HG03575 (cell line): ENCODE measurements at regions not wholly inside any gene's neighbourhood (a gene's known extent, or its start where the extent isn't known, plus 50 kb on each side); places are given as distances from the start of the nearest gene placed in this dataset.
"Not testable (repeated sequence)": the region's sequence is repeated elsewhere in the genome, so short reads cannot be mapped to it uniquely, and the experiment has no call there.

ENCODE experiments used
- ATAC-seq: cut with Tn5 transposase; IDR thresholded peaks from one replicate; pipeline ENCODE4 v1.9.1; 2021; ENCODE audit not compliant: unreplicated experiment, insufficient number of reproducible peaks, low FRiP score; ENCODE audit errors: extremely low read depth

- ATAC-seq: not testable (repeated sequence)
Observed at GRCh38 chr2:150323071-150323470, 164.4 kb downstream of the RND3 start.

GRCh38 chr2:150320608-150321007, 166.9 kb downstream of the RND3 start:
- no peak for ATAC-seq

GRCh38 chr2:150319658-150320555, 167.6 kb downstream of the RND3 start:
- ATAC-seq: no peak

GRCh38 chr2:150319085-150319484, 168.4 kb downstream of the RND3 start:
- no peak for ATAC-seq

DNA sequence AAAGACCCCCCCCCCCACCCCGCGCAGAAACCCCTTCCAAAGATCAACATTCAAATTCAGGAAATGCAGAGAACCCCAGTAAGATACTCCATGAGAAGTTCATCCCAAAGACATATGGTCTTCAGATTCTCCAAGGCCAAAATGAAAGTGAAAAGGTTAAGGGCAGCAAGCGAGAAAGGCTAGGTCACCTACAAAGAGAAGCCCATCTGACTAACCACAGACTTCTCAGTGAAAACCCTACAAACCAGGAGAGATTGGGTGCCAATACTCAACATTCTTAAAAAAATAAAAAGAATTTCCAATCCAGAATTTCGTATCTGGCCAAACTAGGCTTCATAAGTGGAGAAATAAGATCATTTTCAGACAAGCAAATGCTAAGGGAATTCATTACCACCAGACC, 175.2 kb downstream of the RND3 start:
- ATAC-seq: no peak

GRCh38 chr2:150309311-150310080, 178.0 kb downstream of the RND3 start:
- ATAC-seq: no peak

DNA sequence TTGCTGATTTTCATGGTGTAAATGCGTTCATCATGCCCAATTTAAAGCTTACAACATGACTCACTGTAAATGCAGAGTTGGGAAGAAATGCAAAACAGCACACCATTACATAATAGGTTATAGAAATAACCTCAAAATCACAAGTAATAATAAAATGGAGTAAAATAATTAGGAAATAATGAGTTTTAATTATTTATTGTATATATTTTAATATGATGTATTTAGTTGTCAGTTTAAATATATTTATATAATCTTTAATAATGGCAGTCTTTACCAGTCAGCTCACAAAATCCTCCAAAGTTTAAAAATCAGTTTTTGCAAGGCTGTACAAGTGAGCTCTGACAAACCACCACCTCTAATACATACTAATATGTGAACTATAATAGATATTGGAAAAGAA, 180.2 kb downstream of the RND3 start:
- no peak for ATAC-seq

- no peak for ATAC-seq
Observed at GRCh38 chr2:150303281-150303680, 184.2 kb downstream of the RND3 start.

- no peak for ATAC-seq
Observed at GRCh38 chr2:150298571-150299305, 188.7 kb downstream of the RND3 start.

DNA sequence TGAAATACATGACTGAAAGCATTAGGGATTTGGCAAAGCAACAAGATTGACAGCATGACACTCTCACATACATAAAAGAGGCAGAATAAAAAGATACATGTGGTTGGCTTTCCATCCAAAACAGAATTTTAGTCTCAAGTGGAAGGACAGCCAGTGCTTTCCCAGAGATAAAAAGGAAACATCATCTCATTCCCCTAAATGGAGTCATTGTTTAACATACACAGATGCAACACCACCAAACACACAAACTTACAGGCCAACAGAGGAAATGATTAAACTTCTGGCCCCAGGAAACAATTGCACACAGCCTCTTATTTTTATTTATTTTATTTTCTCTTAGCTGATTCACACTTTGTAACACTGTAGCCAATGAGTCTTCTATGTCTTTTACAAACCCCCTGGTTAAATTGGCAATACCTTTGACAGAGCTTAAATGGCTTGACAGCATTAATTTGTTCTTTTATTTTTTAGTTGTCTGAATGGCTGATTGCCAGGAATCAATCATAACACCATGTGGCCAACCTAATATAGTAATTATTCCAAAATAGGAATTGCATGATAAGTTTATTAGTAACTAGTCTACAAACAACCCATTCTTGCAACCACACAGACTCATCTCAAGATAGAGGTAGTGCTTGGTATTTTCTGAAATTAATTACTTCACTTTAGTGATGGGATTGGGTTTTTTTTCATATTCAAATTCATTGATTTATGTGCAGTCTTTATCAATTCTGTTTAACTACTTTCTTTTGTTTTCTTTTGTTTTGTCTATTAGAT, 190.5 kb downstream of the RND3 start:
- no peak for ATAC-seq

DNA sequence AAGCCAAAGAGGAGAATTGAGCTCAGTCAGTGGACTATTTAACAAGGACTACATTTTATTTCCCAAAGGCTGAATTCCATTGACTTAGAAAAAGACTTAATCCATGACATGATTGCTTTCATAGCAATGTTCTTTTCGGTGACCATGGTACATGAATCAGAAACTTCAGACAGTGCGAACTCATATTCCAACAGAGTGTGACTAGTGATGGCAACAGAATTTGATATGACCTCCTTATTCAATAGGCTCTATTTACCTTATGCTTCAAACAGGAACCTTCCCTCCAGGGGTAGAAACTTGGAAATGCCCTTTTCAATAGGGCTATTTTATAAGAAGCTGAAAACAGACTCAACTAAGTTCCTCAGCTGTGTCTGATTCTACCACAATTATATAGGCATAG, 191.9 kb downstream of the RND3 start:
- no peak for ATAC-seq

DNA sequence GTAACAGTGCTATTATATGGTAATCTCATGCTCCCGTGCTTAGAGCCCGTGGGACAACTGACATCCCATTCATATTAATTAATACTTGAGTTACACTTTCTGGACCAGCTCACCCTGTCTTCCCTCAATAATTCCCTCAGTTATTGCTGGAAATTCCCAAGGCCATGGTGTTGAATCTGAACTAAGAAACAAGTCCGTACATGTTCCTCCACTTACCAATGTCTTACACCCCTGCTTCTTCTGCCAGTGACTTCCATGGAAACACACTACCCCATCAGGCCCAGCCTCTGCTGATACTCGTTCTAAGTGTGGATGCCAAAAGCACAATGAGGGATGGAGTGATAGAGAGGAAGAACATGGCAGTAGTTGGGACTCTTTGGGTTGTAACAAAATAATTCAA, 193.7 kb downstream of the RND3 start:
- no peak for ATAC-seq

GRCh38 chr2:150292807-150293206, 194.7 kb downstream of the RND3 start:
- ATAC-seq: no peak

GRCh38 chr2:150292192-150292591, 195.3 kb downstream of the RND3 start:
- ATAC-seq: no peak

GRCh38 chr2:150286730-150287362, 200.6 kb downstream of the RND3 start:
- ATAC-seq: no peak

GRCh38 chr2:150284116-150284515, 203.4 kb downstream of the RND3 start:
- no peak for ATAC-seq

DNA sequence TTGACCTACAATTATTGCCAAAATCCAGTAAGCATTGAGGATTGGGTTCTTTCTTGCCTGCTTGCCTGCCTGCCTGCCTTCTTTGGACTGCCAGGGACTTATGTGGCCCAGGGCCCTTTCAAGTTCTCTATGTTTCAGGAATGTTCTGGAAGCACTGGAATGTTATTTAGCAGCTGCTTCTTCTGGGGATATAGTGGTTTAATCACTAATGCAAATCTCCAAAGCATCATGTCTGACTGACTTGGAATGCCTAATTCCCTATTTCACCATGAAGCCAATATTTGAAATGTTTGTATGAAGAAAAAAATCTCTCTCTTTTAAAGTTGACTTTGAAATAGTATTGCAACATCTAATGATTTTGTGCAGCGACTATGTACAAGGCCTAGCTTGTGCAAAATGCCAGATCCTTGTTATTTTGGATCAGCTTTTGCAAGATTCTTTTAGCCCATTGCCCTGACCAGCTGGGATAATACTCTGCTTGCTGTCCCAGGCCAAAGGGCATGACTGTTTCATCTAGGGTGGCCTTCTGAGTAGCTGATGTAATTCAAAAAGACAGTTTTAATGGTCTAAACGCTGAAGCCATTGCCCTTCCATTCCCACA, 204.6 kb downstream of the RND3 start:
- no peak for ATAC-seq

GRCh38 chr2:150282357-150282756, 205.1 kb downstream of the RND3 start:
- no peak for ATAC-seq
